GM21447 (cell line): ENCODE measurements at regions not wholly inside any gene's neighbourhood (a gene's known extent, or its start where the extent isn't known, plus 50 kb on each side); places are given as distances from the start of the nearest gene placed in this dataset.
A peak's percentile ranks its signal among the peaks of the same experiment; 100 is the strongest.
"Not testable (repeated sequence)": the region's sequence is repeated elsewhere in the genome, so short reads cannot be mapped to it uniquely, and the experiment has no call there.

ENCODE experiments used
- ATAC-seq: cut with Tn5 transposase; IDR thresholded peaks from one replicate; pipeline ENCODE4 v1.9.1; 2021; ENCODE audit not compliant: unreplicated experiment

DNA sequence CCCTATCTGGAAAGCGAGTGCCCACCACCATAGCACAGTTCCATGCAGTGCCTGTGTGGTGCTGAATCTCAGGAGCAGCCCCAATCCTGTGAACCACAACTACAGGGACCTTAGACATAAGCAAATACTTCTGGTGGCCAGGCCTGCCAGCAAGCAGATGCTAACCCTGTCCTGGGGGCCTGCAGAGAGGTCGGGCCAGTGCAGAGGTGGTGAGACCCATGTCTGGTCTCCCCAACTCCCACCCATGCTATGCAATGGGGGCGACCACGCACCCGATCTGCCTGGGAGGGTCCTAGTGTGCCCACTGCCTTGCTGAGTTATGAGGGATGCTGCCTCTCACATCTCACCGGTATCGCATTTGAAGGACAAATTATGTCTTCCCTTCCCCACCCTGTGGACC, 151.6 kb upstream of the ZNF337 start:
- no peak for ATAC-seq

DNA sequence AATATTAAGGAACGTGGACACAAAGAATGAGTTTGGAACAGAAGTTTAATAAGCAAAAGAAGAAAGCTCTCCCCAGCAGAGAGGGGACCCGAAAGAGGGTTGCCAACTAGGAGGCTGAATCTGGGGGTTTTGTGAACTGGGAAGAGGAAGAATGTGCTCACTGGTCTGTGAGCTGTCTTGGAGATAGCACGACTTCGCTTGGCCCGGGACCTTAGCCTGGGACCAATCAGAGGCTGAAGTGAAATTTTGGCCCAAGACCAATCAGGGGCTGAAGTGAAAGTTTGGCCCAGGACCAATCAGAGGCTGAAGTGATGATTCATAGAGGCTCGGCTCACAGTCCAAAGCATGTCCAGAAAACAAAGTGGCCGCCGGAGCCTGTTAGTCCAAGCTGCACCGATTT, 148.0 kb upstream of the ZNF337 start:
- not testable (repeated sequence) for ATAC-seq

DNA sequence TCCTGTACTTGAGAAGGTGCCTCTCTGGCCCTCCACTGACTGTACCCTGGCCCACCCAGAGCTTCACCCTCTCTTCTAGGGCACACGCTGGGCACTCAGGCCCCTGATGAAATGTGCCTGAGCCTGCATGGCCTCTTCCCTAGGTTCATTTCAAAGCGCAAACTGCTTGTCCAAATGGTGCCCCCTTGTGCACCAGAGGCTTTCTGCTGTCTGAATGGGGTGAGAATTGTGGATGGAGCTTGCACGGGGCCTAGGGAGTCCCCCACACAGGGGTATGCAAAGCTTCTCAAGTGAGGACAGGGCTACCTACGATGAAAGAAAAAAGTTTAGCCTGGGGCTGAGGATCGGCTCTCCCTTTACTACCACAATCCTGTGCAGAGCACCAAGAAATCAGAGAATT, 116.9 kb upstream of the ZNF337 start:
- ATAC-seq = not testable (repeated sequence)

DNA sequence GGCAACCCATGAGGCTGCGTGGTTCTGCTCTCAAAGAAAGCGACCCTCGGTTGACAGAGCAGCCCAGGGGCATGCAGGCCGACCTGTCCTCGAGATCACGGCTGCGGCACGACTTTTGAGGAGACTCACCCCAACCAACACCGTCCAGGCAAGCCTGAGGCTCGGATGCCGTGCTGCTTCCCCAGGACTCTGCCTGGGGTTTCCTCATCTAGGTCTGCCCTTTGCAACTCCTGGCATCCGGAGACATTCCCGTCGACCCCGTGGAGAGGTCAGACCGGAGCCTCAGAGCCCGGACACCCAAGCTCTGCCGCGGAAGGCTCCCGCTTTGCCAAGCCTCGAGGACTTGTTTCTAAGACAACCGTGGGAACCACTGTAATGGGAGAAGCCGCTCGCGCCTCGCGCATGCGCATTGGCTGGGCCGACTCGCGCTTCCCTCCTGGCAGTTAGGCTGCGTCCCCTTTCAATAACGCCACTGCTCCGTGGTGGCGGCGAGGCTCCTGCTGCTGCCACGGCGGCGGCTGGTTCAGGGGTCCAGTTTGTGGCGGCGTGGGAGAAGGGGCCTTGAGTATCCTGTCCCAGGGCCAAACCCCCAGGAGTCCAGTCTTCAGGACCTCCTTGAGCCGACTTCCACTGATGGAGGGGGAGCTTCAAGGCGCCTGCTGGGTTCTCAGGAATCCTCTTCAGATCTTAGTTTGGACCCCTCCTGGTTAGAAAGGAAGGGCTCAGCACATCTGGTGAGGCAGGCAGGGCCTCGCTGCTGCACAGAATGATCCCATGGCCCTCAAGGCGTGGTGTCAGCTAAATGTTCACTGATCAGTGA, 101.7 kb upstream of the ZNF337 start:
- ATAC-seq = not testable (repeated sequence)

DNA sequence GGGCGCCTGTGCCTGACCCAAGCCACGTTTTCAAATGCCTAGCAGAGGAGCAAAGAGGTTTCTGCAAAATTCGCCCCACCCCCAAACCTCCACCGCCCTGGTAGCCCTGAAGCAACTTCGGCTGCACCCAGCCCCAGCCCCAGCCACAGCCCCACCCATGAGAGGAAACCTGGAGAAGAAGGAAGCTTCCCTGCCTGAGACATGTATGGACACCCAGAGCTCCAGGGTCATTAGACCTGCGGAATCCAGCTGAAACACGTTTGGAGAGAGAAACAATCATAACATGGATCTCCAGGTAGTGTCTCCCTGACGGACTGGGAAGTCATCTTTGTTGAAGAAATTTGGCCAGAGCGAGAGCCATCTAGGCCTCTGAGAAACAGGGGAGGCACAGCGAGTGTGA, 100.4 kb upstream of the ZNF337 start:
- ATAC-seq = not testable (repeated sequence)

DNA sequence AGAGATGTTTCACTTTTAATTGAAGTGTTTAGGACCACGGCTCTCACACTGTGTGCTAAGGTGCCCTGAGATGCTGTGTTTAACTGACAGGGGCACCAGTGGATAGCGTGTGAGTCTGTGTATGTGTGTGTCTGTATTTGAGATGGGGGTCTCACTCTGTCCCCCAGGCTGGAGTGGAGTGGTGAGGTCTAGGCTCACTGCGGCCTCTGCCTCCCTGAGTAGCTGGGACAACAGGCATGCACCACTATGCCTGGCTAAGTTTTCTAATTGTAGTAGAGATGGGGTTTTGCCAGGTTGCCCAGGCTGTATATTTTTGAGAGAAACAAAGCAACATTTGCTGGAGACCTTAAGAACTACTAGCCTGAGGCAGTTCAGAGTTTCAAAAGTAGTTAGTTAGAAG, 80.6 kb upstream of the ZNF337 start:
- not testable (repeated sequence) for ATAC-seq

DNA sequence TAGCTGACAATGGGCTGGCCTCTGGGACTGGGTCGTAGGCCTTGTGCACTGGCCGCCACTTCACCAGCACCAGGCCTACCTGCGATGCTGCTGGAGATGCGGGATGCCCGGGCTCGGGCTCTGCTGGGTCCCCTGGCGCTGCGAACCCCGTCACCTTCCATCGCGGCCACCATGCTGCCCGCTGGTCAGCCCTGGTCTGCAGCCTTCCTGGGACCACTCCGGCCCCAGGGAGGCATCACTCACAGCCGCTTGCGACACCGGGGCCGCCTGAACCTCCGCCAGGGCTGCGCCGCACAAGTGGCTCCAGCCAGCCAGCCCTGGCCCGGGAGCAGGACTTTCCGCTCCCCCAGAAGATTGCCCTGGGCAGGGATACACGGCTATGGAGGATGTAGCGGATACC, 78.1 kb upstream of the ZNF337 start:
- not testable (repeated sequence) for ATAC-seq

DNA sequence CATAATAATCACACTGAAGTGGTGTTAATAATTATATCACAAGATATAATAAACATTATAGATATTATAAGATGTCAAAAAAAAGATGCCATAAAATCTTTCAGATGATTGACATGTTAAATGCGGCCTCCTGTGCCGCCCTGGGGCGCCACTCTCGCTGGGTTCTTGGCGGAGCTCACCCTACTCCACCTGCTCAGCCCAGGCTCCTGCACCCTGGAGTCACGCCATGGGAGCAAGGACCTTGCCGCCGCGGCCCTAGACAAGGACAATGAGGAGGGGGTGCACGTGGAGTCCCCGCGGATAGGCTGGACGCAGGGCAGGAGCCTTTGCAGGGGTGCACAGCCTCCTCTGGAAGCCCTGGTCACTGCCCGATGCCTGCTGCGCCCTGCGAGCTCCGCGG, 77.5 kb upstream of the ZNF337 start:
- not testable (repeated sequence) for ATAC-seq

DNA sequence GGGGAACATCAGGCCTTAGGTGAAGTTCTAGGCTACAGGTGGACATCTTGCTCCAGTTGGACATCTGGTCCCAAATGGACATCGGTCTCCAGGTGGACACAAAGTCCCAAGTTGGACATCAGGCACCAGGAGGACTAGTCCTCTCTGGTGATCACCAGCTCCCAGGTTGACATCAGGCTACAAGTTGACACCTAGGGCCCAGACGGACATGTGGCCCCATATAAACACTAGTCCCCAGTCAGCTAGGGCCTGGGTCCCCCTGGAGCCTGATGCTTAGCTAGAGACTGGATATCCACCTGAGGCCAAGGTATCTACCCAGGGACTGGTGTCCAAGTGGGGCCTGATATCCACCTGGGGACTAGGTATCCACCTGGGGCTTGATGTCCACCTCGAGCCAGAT, 75.8 kb upstream of the ZNF337 start:
- ATAC-seq = not testable (repeated sequence)

DNA sequence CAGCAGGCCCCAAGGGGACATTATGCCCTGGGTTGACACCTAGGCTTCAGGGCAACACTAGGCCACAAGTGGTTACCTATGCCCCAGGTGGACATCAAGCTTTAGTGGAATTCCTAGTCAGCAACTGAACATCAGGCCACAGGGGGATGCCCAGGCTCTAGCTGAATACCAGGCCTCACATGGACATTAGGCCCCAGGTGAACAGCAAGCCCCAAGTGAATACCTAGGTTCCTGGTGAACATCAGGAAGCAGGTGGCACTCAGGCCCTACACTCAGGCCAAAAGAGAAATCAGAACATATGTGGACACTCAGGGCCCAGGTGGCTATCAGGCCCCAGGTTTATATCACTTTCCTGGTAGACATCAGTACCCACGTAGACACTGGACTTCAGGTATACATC, 75.2 kb upstream of the ZNF337 start:
- not testable (repeated sequence) for ATAC-seq

DNA sequence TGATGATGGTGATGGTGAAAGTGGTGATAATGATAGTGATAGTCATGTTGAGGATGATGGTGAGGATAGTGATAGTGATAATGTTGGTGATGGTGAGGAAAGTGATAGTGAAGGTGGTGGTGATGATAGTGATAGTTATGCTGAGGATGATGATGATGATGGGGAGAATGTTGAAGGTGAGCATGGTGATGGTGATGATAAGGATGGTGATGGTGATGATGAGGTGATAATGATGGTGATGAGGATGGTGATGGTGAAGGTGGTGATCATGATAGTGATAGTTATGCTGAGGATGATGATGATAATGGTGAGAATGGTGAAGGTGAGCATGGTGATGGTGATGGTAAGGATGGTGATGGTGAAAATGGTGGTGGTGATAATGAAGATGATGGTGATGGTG, 64.9 kb upstream of the ZNF337 start:
- no peak for ATAC-seq

DNA sequence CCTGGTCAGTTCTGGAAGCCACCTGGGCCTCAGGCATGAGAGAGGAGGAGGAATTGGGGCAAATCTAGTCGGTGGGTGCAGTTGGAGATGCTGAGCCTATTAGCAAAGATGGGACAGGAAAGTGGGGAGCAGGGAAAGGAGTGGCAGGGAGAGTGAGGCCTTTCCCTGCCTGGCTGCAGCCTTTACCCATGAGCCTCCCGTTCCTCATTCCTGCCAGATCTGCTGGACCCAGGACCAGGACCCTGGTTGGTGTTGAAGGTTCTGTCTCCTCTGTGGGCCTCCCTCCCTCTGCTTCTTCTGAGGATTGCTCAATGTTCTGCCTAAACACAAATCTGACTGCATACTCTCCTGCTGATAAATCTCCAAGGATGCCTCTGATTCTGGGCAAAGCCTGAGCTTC, 64.4 kb upstream of the ZNF337 start:
- ATAC-seq = not testable (repeated sequence)

DNA sequence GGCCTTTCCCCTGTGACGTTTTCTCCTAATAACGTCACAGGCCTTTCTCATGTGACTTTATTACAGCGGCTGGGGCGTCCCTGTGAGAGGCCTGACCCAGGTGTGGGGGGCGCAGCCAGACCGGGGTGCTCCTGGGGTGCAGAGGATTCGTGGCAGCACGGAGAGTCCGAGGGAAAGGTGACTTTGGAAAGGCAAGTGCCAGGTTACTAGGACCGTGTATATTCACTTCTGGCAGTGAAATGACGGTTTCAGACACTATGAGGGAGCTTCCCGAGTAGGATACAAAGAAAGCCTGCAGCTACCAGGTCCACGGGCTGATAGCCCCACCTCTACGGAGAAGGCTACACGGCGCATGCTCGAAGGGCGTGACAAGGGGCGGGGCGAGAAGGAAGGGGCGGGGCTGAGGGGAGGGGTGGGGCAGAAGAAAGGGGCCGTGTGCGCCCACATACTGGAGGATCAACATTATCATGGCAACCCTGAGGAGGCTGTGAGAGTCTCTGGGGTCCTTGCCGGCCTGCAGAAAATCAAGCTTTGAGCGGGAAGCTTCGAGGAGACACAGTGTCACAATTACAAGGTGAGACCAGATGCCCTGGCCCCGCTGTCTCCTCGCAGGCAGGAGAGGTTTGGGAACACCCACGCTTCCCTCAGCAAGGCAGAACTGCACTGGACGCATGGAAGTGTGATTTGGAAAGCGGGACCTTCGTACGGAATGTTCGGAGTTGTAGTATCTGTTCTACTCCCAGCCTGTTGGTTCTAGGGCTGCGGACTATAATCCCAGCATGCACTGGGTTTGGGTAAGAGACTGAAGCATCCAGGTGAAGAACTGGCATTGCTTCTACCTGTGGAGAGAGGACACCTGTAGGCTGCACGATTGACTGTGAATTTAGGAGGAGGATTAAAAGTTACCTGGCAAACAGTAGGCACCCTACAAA, 54.4 kb upstream of the ZNF337 start:
- peak; percentile 79 for ATAC-seq

DNA sequence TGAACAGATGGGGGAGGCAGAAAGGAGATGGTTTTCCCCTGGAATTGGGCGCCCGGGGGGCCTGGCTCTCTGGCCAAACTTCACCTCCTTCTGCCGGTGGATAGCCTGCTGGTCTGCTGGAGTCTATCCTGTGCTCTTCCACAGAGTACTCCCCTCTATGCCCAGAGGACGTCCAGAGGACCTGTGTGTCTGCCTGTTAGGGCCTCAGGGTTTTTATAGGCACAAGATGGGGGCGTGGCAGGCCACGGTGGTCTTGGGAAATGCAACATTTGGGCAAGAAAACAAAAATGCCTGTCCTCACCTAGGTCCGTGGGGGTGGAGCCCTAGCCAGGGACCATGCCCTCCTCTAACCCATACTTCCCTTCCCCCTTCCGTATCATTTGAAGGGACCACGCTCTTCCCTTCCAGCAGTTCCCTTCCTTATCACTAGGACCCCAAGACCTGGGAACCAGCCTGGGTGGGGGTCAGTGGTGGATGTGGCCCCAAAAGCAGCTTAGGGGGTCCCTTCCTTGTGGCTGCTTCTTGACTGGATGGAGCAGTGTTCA, 53.6 kb upstream of the ZNF337 start:
- no peak for ATAC-seq

DNA sequence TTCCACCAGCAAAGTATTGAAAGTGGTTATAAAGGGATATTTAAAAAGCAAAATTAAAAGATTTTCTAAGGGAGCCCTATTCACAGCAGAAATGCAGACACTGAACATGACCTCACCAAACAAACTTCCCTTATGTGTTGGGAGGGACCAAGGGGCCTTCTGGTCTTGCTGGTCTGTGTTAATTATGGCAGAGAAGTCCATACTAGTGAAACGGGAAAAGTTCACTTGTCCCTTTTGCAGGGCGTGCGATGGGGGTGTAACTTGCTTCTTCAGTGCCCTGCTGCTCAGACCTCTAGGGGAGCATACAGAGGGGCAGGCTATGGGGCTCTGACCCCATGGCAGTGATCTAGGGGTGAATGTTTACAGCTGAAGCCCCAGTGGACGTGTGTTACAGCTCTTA, 53.0 kb upstream of the ZNF337 start:
- no peak for ATAC-seq
